ENCODE measurements at regions not wholly inside any gene's neighbourhood (a gene's known extent, or its start where the extent isn't known, plus 50 kb on each side); places are given as distances from the start of the nearest gene placed in this dataset.

GRCh38 chr4:107304699-107305286 lies 268.7 kb upstream of the DKK2 start:
- DNase-seq, result peak; percentile 56

GRCh38 chr4:107299646-107300045 lies 263.5 kb upstream of the DKK2 start:
- DNase-seq, result no peak

GRCh38 chr4:107292979-107293378 lies 256.9 kb upstream of the DKK2 start:
- no peak for DNase-seq

GRCh38 chr4:107283587-107284559 lies 247.8 kb upstream of the DKK2 start:
- no peak for DNase-seq

- no peak for DNase-seq
Observed at GRCh38 chr4:107279733-107280132, 243.6 kb upstream of the DKK2 start.

GRCh38 chr4:107278791-107279483 lies 242.8 kb upstream of the DKK2 start:
- no peak for DNase-seq

GRCh38 chr4:107276052-107276451 lies 239.9 kb upstream of the DKK2 start:
- no peak for DNase-seq

GRCh38 chr4:107275225-107275624 lies 239.1 kb upstream of the DKK2 start:
- no peak for DNase-seq

- DNase-seq, result no peak
Observed at GRCh38 chr4:107270614-107271013, 234.5 kb upstream of the DKK2 start.

- DNase-seq, result no peak
Observed at GRCh38 chr4:107269175-107269574, 233.1 kb upstream of the DKK2 start.

GRCh38 chr4:107265859-107266258 lies 229.7 kb upstream of the DKK2 start:
- DNase-seq, result no peak

GRCh38 chr4:107261241-107261874 lies 225.2 kb upstream of the DKK2 start:
- peak; percentile 0 for DNase-seq

GRCh38 chr4:107258359-107258758 lies 222.2 kb upstream of the DKK2 start:
- DNase-seq, result no peak

- DNase-seq, result no peak
Observed at GRCh38 chr4:107255596-107255995, 219.5 kb upstream of the DKK2 start.

GRCh38 chr4:107255114-107255513 lies 219.0 kb upstream of the DKK2 start:
- DNase-seq, result no peak

GRCh38 chr4:107253579-107254068 lies 217.5 kb upstream of the DKK2 start:
- no peak for DNase-seq

- DNase-seq, result no peak
Observed at GRCh38 chr4:107253090-107253489, 217.0 kb upstream of the DKK2 start.

GRCh38 chr4:107252571-107252970 lies 216.5 kb upstream of the DKK2 start:
- DNase-seq, result no peak

- DNase-seq, result no peak
Observed at GRCh38 chr4:107248571-107248970, 212.5 kb upstream of the DKK2 start.

GRCh38 chr4:107247738-107248137 lies 211.6 kb upstream of the DKK2 start:
- DNase-seq, result no peak

- DNase-seq, result no peak
Observed at GRCh38 chr4:107246761-107247160, 210.6 kb upstream of the DKK2 start.

- peak; percentile 1 for DNase-seq
Observed at GRCh38 chr4:107243141-107243781, 207.1 kb upstream of the DKK2 start.

- no peak for DNase-seq
Observed at GRCh38 chr4:107220976-107221375, 184.9 kb upstream of the DKK2 start.
